Hypothalamus (tissue), 51 donors: ENCODE measurements at regions not wholly inside any gene's neighbourhood (a gene's known extent, or its start where the extent isn't known, plus 50 kb on each side); places are given as distances from the start of the nearest gene placed in this dataset.
A peak's percentile ranks its signal among the peaks of the same experiment; 100 is the strongest.
"Not testable (repeated sequence)": the region's sequence is repeated elsewhere in the genome, so short reads cannot be mapped to it uniquely, and the experiment has no call there.

Experiments
- DNase-seq, 51 donors: peaks; one replicate each; lab custom pipeline; 2025; lab: John Stamatoyannopoulos, UW

- DNase-seq: no peak
Observed at GRCh38 chr2:187775651-187776050, 221.4 kb upstream of the TFPI start.

DNA sequence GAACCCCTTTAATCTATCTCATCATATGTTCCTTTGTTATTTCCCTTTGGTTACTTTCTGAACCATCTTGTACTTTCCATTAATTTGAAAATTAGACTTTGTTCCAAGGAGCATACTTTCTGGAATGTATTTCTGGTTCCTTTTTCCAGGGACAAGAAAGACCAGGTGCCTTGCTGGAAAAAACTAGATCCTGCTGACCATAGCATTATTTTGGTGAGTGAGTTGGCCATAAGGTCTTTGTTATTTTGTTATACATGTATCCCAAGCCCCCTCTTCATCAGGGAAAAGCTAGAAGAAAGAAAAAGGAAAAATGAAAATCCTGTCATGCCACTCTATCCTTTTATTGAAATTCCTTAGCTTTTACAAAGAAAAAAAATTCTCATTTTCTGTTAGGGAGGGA lies 228.1 kb upstream of the TFPI start:
- DNase-seq: no peak

DNA sequence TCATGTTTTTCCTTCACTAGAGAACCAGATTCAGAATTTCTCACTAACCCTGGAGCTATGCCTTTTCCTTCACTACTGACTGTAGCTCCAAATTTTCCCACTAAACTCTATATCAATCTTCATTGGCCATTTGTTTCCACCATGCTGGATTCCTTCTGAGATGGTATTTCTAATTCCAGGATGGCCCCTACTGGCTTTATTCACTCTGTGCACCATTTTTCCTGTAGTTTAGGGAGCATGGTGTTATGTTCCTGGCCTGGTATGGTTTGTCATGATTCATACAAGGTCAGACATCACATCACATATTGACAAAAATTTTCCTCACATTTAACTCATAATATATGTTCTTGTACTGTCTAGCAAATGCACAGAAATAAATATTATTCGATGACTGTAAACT lies 229.2 kb upstream of the TFPI start:
- DNase-seq: no peak

DNA sequence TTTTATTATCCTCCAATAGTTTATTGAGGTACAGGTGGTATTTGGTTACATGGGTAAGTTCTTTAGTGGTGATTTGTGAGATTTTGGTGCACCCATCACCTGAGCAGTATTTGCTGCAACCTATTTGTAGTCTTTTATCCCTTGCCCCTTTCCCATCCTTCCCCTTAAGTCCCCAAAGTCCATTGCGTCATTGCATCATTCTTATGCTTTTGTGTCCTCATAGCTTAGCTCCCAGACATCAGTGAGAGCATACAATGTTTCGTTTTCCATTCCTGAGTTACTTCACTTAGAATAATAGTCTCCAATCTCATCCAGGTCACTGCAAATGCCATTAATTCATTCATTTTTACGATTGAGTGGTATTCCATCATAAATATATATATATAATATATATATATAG lies 229.9 kb upstream of the TFPI start:
- not testable (repeated sequence) for DNase-seq

DNA sequence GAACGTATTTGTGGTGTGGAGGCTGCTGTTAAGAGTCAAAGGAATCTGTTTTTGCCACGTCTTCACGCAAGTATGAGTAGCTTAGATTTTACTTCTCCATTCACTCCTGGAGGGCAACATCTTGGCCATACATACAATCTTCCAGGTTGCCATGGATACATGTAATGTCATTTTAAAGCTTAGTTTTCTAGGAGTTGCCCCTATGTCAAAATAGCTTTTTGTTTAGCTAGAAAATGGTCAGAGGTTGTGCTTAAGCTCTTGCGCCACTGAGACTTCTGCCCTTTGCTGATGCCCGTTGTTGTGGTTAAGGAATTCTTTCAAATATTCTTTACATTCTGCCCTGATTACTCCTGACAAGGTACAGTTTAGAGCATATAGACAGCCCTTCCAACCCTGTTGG lies 245.4 kb upstream of the TFPI start:
- DNase-seq: no peak

GRCh38 chr2:187803816-187804215 lies 249.6 kb upstream of the TFPI start:
- no peak for DNase-seq

GRCh38 chr2:187815113-187815512 lies 260.9 kb upstream of the TFPI start:
- DNase-seq: no peak

GRCh38 chr2:187819624-187820023 lies 265.4 kb upstream of the TFPI start:
- DNase-seq: no peak

DNA sequence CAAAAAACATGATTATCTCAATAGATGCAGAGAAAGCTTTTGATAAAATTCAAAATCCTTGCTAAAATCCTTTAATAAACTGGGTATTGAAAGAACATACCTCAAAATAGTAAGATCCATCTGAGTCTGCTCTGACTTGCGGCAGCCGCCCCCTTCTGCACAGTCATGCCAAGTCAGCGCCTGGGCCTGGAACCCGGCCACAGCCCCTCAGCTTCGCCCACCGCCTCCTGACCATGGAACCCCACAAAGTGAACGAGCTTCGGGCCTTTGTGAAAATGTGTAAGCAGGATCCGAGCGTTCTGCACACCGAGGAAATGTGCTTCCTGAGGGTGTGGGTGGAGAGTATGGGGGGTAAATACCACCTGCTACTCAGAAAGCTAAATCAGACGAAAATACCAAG lies 270.9 kb upstream of the TFPI start:
- no peak for DNase-seq

GRCh38 chr2:187826023-187826422 lies 271.8 kb upstream of the TFPI start:
- DNase-seq: no peak

GRCh38 chr2:187834787-187835186 lies 280.6 kb upstream of the TFPI start:
- no peak for DNase-seq

DNA sequence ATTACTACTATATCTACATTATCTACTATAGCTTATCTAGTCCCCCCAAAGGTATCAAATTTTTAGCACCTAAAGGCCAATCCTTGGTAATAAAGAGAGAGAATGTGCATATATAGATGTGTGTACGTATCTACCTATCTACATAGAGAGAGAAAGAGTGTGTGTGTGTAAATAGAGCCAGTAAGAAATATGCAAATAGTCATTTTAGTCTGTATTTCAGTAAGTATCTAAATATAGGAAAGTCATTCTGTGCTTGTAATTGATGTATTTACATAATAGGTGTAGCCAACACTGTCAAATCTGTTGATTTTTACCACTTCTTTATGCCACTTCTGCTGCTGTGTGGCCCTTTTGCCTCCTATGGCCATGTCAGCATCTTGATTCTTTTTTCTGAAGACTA lies 284.5 kb upstream of the TFPI start:
- DNase-seq: no peak

DNA sequence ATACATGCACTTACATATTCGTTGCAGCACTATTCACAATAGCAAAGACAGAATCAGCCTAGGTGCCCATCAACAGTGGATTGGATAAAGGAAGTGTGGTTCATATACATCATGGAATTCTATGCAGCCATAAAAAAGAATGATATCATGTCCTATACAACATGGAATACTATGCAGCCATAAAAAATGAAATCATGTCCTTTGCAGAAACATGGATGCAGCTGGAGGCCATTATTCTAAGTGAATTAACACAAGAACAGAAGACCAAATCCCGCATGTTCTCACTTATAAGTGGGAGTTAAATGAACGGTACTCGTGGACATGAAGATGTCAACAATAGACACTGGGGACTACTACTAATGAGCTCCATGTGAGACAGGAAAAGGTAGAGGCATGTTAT lies 288.1 kb upstream of the TFPI start:
- no peak for DNase-seq

DNA sequence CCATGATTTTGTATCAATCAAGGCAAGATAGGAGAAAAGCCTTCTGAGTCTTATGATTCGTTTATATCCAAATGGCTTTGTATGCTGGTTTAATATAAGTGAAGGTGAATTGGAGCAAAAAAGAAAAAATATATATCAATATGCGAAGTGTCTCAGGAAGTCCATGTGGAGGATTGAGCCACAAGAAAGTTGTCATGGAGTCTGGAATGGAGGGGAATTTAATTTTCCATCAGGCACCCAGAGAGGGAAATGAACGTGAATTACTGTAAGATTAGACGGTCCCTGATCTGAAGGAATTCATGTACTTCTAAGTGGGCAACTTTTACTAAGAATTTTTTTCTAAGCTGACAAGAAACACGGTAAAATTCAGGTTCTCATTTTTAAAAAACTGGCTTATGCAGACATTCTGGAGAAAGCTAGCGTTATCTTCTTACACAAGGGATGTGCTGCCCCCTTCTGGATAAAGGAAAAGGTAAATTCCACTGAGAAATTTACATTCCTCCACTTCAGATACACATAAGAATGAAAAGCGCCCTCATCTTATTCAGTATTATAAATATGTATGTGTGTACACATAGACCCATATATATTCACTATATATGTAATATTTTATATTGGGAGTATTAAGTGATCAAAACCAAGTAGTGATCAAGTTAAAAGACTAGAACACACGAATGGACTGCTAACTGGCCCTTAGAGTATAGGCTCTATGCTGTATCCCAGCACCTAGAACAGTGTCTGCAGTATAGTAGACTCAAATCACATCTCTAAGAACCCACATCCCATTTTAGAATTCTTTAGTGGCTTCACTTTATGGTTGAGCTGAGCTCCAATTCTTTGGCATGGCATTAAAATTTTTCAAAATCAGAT lies 289.0 kb upstream of the TFPI start:
- DNase-seq: peak in 2 of 51 donors; percentile 3 to 29

GRCh38 chr2:187847245-187848208 lies 293.3 kb upstream of the TFPI start:
- DNase-seq: no peak

DNA sequence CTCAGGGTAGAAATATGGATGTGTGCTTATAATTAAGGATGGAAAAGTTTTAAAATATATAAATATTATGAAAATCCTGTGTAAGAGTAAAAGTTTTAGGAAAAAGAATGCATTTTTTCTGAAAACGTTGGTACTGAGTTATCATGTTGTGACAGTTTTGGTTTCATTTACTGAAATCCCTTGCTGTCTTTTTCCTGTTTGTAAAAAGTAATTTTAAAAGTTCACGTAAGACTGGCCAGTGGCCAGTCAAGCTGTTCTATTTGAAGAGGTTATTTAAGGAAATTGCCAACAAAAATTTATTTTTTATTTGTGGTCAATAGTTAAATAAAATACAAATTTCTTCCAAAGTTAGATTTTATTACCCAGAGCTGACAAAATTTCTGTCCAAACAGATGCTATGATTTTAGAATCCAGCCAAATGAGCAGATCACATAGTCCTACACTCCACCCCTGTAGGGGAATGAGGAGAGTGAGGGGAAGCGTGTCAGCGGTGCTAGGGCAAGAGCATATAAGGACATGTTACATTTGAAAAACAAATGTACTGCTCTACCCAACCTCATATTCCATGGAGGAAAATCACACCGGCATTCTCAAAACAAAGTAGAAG lies 297.8 kb upstream of the TFPI start:
- DNase-seq: no peak

- no peak for DNase-seq
Observed at GRCh38 chr2:187853381-187853791, 299.2 kb upstream of the TFPI start.

DNA sequence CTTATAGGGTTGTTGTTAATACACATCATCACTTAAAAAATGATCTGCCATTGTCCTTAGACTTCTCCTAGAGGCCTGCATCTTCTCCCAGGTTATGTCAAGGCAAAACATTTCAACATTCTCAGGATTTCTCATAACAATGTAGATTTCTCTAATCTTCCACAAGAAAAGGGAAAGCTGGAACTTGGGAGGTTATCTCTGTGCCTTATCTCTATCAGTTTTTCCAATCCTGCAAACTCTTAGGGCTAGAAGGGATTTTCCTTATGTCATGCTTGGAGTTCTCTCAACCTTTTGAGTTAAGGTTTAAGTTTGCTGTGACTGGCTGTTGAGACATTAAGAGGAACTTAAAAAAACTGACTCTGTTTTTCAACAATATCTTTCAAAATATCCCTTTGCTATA lies 300.6 kb upstream of the TFPI start:
- DNase-seq: no peak

- DNase-seq: no peak
Observed at GRCh38 chr2:187855689-187856088, 301.5 kb upstream of the TFPI start.

- no peak for DNase-seq
Observed at GRCh38 chr2:187857826-187858225, 303.6 kb upstream of the TFPI start.

DNA sequence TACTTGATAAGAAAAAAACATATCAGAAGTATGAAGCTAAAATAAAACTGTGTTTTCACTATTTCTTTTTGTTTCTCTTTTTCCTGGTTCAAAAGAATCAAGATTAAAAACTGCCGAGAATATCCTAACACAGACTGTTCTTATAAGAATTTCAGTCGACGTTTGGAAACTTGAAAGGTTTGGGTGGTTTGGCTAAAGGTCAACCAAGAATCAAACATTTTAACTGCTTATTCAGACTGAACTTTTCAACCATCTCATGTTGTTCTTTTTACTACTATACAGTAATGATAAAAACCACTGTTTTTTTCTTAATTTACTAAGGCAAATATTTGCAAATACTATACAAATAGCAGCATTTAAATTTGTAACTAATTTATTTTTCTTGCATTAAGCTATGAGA lies 308.5 kb upstream of the TFPI start:
- no peak for DNase-seq
